ENCODE measurements at regions not wholly inside any gene's neighbourhood (a gene's known extent, or its start where the extent isn't known, plus 50 kb on each side); places are given as distances from the start of the nearest gene placed in this dataset.

GRCh38 chr6:19655744-19656143 is 181.4 kb upstream of the ID4 start:
- DNase-seq, result no peak

DNA sequence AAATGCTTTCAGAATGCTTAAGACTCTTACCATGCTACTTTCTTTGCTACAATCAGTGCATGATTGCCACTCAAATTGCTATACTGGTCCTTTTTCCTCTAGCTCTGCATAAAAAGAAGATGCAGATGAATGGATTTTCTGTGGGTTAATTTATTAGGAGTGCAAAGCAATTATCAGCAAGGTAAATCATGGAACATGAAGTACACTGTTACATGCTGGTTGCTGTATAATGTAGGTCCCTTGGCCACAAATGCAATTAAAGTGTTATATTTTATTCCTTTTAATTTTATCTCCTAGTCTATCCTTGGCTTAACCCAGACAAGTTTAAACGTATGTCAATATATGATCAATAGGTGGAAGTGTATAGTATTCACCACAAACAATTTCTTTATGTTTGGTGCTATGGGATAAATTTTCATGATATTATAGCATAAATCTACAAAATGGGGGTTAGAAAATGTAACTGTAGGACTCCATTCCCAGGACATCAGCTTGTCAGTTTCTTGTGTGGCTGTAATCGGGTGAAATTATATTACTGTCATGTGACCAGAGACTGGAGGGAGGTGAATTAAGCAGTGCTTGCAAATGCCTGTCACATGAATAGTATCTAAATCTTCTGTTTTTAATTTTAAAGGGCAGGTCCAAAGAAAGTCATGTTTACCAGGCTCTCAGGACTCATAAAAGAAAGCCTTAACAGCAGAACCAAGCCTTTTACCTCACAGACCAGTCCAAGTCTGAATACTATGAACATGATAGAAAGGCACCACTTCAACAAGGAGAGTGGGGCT is 176.9 kb upstream of the ID4 start:
- no peak for DNase-seq

DNA sequence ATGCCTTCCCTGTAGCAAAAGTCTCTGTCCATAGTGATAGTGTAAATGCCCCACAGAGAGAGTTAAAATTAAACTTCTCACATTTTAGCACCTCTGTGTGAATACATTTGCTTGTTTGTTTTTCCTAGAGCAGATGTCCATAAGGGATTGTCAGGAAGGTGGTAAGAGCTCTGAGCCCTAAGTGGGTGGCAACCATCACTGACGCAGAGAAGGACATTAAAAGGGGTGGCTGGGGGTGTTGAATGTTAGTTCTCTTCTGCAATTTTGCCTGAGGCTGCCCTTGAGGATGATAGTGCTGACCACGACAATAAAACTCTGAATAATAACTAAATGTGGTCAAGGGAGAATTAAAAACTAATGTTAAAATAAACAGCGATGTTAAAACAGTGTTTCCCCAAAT is 174.3 kb upstream of the ID4 start:
- peak; percentile 41 for DNase-seq

GRCh38 chr6:19663479-19663878 is 173.7 kb upstream of the ID4 start:
- no peak for DNase-seq

DNA sequence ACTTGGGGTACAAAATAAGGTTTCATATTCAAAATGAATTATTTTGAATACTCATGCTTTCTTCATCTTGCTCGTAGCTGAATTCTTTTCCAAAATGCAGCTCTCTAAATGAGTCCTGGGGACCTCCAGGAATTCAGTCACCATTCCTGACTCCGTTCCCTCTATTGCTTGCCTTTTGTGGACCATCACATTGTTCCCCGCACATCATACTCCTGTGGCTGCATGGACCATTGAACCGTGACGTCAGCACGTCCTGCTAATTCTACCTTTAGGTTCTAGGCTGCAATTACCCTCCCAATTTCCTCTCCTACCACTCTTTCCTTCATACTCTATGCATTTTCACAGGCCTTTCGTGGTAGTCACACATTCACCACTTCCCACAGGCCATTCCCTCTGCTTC is 173.1 kb upstream of the ID4 start:
- DNase-seq, result no peak

GRCh38 chr6:19664878-19665612 is 172.1 kb upstream of the ID4 start:
- no peak for DNase-seq

- no peak for DNase-seq
These were observed 171.6 kb upstream of the ID4 start for GRCh38 chr6:19665613-19665909.

GRCh38 chr6:19668710-19669109 is 168.5 kb upstream of the ID4 start:
- no peak for DNase-seq

DNA sequence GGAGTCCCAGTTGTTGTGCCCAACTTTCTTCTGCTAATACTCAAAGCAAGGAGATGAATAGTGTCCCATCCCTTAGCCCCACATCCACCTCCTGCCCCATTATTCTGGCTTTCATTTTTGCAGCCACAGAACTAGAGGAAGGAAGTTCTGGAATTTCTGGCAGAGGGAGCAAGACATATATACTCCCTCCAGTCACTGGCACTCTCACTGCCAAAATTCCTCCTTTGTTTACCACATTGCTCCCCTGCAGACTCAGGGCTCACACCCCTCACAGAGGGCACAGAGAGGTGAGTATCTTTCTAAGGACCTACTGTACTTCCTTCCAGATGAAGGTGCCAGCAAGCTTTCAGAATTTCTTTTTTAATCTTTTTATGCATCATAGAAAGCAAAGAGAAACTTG is 168.0 kb upstream of the ID4 start:
- no peak for DNase-seq

GRCh38 chr6:19682859-19683258 is 154.3 kb upstream of the ID4 start:
- DNase-seq, result no peak

- no peak for DNase-seq
These were observed 146.7 kb upstream of the ID4 start for GRCh38 chr6:19690325-19691075.

- DNase-seq, result no peak
These were observed 145.6 kb upstream of the ID4 start for GRCh38 chr6:19691465-19692167.

- DNase-seq, result no peak
These were observed 144.5 kb upstream of the ID4 start for GRCh38 chr6:19692506-19693298.

- no peak for DNase-seq
These were observed 142.5 kb upstream of the ID4 start for GRCh38 chr6:19694697-19695096.

DNA sequence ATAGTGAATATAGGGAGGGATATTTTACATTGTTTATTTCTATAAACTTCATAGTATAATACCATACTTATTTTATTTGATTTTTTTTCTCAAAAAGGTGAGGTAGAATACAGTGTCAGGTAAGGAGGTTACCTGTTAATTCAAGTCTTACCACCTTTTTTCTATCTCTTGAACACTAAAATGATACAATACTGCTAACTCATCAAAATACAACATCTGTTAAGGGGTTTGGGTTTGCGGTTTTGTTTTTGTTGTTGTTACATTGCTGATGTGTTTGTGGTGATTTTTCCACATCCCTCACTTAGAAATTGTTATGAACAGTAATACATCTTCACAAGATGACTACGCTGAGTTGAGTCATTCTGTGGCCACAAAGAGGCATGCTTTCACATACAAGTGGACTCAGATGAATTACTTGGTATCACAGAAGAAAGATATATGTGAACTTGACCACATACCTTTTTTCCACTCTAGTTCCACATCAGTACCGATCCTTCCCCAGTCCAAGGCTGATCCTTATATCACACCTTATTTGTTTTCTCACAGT is 139.4 kb upstream of the ID4 start:
- no peak for DNase-seq

- no peak for DNase-seq
These were observed 137.2 kb upstream of the ID4 start for GRCh38 chr6:19699932-19700331.

DNA sequence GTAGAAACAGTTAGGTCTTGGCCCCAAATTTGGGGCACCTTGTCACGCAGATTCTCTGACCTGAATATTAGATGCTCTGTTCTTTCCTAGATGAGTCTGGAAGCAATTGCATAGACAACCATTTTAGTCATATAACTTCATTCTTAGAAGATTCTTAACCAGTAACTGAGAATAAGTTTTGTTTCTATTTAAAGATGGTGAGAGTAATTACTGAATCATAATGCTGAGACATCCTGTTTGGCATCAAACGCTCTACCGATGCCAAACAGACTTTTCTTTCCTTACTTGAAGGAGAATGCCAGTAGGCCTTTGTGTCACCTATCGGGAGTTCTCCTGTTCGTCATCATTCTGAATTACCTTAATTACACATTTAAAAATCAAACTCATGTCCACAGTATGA is 131.6 kb upstream of the ID4 start:
- DNase-seq, result no peak

DNA sequence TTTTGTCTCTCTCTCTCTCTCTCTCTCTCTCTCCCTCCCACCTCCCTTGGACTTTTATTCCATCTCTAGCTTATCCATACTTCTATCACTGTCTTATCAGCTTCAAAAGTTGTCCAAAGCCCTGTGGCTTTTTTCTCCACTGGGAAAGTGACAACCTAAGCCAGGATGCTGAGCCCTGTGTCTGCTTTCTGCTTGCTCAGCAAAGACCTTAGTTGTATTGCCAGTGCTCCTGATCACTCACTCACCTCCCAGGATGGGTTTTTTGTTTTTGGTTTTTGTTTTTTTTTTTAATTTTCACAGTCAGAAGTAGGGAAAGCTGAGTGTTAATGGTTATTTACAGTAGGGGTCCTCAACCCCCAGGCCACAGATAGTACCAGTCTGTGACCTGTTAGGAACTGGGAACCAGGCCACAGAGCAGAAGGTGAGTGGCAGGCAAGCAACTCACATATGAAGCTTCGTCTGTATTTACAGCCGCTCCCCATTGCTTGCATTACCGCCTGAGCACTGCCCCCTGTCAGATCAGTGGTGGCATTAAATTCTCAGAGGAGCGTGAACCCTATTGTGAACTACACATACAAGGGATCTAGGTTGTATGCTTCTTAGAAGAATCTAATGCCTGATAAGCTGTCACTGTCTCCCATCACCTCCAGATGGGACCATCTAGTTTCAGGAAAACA is 125.0 kb upstream of the ID4 start:
- no peak for DNase-seq

- DNase-seq, result no peak
These were observed 124.2 kb upstream of the ID4 start for GRCh38 chr6:19712998-19713397.

DNA sequence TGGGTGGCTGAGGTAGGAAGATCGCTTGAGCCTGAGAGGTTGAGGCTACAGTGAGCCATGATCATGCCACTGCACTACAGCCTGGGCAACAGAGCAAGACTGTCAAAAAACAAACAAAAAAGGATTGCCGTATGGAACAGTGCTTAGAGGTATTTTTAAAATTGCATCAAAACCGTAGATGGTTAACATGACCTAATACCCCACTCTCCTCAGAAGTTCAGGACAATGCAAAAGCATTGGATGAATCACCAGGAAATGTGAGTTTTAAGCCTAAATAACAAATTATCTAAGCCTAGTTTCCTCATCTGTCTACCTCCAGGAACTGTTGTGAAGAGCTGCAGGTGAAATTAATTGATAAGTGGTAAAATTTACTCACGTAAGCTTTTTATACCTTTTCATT is 123.8 kb upstream of the ID4 start:
- no peak for DNase-seq

DNA sequence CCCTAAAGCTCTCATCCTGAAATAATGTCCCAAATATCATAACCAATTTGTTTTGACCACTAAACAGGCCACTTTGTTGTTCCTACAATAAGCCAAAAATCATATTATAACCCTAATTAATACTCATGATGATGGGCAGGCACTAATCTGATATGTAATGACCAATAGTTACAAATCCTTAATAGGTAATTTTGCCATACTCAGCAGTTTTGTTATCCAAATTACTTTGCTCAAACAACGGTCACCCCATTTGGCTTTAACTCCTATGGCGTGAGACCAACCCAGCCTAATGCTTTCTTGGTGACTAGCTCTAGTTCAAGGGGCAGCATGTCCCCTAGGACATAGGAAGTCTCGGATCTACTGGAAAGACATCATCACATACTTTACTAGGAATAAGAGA is 123.2 kb upstream of the ID4 start:
- no peak for DNase-seq

Data from DMS153 (cell line).